ENCODE measurements at regions not wholly inside any gene's neighbourhood (a gene's known extent, or its start where the extent isn't known, plus 50 kb on each side); places are given as distances from the start of the nearest gene placed in this dataset.

DNA sequence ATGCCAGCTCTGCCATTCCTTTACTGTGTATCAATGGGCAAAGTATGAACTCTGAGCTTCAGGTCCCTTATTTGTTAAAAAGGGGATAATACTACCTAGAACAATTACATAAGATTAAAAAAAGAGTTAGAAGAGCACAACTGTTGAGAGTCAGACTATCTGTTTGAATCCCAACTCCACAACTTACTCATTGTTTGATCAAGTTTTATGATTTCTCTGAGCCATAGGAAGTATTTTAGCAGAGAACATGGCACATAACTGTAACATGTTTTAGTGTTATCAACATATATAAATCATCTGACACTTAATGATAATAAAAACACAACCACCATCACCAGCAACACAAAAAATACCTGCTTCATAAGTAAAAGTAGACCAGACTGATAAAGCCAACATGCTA lies 421.3 kb downstream of the ZFHX3 start:
- TF ChIP-seq, protein P1, sequence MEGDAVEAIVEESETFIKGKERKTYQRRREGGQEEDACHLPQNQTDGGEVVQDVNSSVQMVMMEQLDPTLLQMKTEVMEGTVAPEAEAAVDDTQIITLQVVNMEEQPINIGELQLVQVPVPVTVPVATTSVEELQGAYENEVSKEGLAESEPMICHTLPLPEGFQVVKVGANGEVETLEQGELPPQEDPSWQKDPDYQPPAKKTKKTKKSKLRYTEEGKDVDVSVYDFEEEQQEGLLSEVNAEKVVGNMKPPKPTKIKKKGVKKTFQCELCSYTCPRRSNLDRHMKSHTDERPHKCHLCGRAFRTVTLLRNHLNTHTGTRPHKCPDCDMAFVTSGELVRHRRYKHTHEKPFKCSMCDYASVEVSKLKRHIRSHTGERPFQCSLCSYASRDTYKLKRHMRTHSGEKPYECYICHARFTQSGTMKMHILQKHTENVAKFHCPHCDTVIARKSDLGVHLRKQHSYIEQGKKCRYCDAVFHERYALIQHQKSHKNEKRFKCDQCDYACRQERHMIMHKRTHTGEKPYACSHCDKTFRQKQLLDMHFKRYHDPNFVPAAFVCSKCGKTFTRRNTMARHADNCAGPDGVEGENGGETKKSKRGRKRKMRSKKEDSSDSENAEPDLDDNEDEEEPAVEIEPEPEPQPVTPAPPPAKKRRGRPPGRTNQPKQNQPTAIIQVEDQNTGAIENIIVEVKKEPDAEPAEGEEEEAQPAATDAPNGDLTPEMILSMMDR (IDR thresholded peaks at IDR 0.05; ENCODE audit: low read depth, low read length), result no peak
- no peak for DNase-seq (ENCODE audit: low read depth in 2 of 2)
- no peak overlapping the region for H3K4me3 ChIP-seq (replicated peaks in 1 of 2; ENCODE audit: low read depth in 2 of 2, low read length in 2 of 2)

DNA sequence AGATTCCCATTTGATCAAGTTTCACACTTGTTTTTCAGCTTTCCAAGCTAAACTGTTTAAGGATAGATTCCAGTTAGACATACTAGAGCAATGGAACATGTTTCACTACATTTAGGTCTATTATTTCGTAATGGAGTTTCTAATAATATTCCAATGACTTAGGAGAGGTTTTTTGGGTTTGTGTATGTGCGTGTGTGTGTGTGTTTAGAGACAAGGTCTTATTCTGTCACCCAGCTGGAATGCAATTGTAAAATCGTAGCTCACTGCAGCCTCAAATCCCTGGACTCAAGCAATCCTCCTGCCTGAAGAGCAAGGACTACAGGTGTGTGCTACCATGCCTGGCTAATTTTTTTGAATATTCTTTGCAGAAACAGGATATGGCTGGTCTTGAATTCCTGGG lies 426.3 kb downstream of the ZFHX3 start:
- peak; percentile 7 to 46 for DNase-seq (ENCODE audit: low read depth in 2 of 2)
- TF ChIP-seq, protein P1 (IDR thresholded peaks at IDR 0.05; ENCODE audit: low read depth, low read length), result no peak
- no peak overlapping the region for H3K4me3 ChIP-seq (replicated peaks in 1 of 2; ENCODE audit: low read depth in 2 of 2, low read length in 2 of 2)

DNA sequence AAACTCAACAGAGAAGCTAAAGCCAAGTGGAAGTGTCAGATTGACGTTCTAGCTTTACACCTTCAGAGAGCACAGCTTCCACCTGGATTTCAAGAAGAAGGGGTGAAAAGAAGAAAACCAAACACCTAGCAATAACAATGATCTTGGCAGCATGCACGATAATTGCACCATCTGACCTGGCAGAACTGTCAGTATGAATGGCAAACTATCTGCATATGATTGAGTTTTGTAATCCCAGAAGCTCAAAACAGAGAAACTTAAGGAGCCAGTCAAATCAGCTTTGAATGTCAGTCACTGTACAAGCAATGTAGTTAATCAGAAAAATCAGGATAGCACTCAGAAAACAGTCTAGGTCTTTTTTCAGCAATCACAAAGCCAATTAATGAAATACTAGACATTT lies 427.1 kb downstream of the ZFHX3 start:
- no peak for DNase-seq (ENCODE audit: low read depth in 2 of 2)
- TF ChIP-seq, protein P1 (IDR thresholded peaks at IDR 0.05; ENCODE audit: low read depth, low read length), result no peak
- H3K4me3 ChIP-seq (replicated peaks in 1 of 2; ENCODE audit: low read depth in 2 of 2, low read length in 2 of 2), result no peak overlapping the region

DNA sequence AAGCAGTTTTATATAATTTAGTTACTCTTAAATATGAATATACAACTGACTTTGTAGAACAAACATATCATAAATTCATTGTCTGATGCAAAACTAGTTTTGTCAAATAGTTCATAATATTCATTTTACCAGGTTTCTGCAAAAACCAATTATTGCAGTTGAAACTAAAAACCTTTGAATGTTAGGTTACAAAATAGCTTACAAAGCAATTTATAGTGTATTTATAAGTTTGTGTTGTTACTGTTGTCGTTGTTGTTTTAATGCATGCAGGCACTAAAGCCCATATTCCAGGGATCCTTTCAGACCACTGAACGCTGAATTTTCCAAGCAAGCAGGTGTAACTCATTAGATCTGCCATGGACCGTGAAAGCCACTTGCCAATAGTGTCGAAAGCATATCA lies 427.6 kb downstream of the ZFHX3 start:
- DNase-seq (ENCODE audit: low read depth in 2 of 2), result no peak
- TF ChIP-seq, protein P1 (IDR thresholded peaks at IDR 0.05; ENCODE audit: low read depth, low read length), result no peak
- H3K4me3 ChIP-seq (replicated peaks in 1 of 2; ENCODE audit: low read depth in 2 of 2, low read length in 2 of 2), result no peak overlapping the region

DNA sequence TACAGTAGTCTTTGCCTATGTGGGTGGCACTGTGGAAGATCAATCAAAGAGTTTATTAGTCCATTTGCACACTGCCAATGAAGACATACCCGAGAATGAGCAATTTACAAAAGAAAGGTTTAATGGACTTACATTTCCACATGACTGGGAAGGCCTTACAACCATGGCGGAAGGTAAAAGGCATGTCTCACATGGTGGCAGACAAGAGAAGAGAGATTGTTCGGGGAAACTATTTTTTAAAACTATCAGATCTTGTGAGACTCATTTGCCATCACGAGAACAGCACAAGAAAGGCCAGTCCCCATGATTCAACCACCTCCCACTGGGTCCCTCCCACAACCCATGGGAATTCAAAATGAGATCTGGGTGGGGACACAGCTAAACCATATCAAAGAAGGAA lies 432.1 kb downstream of the ZFHX3 start:
- TF ChIP-seq, protein P1 (IDR thresholded peaks at IDR 0.05; ENCODE audit: low read depth, low read length), result no peak
- no peak for DNase-seq (ENCODE audit: low read depth in 2 of 2)
- no peak overlapping the region for H3K4me3 ChIP-seq (replicated peaks in 1 of 2; ENCODE audit: low read depth in 2 of 2, low read length in 2 of 2)

DNA sequence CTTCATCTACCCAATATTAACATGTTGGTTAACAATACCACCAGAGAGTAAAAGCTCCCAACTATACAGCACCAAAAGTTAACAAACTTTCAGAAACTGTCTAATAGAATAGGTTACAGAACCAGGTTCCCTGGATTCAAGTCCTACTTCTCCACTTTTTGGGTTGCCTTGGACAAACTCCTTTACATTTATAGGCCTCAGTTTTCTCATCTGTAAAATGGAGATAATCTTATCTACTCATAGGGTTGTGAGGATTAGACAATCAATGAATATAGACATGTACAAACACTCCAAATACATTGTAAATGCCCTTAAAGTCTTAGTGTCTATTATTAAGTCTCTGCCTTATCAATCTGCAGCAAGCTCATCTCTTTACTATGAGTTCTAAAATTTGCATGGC lies 435.2 kb downstream of the ZFHX3 start:
- H3K4me3 ChIP-seq (replicated peaks in 1 of 2; ENCODE audit: low read depth in 2 of 2, low read length in 2 of 2), result no peak overlapping the region
- TF ChIP-seq, protein P1 (IDR thresholded peaks at IDR 0.05; ENCODE audit: low read depth, low read length), result no peak
- DNase-seq (ENCODE audit: low read depth in 2 of 2), result no peak

DNA sequence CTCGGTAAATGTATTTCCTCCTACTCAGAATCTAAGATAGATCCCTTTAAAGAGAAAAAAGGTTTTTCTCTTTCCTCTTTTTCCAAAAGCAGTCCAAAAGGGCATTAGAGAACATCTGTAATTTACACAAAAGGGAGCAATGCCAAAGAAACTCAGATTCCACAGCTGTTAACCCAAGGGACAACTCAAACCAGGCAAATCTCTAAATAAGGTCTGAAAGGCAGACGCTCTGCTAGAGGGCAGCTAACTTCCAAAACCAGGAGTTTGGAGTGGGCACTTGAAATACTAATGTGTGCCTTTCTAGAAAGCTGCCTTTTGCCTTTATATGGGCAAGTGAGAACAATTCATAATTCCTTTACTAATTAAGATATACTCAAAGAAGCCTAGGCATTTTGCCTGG lies 435.7 kb downstream of the ZFHX3 start:
- TF ChIP-seq, protein P1 (IDR thresholded peaks at IDR 0.05; ENCODE audit: low read depth, low read length), result no peak
- no peak overlapping the region for H3K4me3 ChIP-seq (replicated peaks in 1 of 2; ENCODE audit: low read depth in 2 of 2, low read length in 2 of 2)
- DNase-seq (ENCODE audit: low read depth in 2 of 2), result peak; percentile 24 to 28

Measured in cardiac fibroblast (primary cell).